ENCODE measurements at regions not wholly inside any gene's neighbourhood (a gene's known extent, or its start where the extent isn't known, plus 50 kb on each side); places are given as distances from the start of the nearest gene placed in this dataset.
"Not testable (repeated sequence)": the region's sequence is repeated elsewhere in the genome, so short reads cannot be mapped to it uniquely, and the experiment has no call there.

DNA sequence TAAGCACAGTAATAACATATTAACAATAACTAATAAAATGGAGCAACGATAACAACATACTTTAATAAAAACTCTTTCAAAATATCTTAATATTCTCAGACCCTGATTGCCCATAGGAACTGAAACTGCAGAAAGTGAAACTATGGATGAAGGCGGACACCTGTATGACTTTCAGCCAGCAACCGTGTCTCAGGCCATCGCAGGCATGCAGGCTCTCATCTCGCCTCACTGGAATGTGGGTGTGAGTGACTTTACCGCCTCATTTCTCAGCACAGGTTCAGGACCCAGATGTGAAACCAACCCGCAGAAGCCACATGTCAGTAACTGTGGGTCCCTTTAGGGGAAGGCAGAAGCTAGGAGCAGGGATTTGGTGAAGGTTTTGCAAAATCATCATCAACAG lies 539.1 kb downstream of the FAM181B start:
- DNase-seq = no peak

DNA sequence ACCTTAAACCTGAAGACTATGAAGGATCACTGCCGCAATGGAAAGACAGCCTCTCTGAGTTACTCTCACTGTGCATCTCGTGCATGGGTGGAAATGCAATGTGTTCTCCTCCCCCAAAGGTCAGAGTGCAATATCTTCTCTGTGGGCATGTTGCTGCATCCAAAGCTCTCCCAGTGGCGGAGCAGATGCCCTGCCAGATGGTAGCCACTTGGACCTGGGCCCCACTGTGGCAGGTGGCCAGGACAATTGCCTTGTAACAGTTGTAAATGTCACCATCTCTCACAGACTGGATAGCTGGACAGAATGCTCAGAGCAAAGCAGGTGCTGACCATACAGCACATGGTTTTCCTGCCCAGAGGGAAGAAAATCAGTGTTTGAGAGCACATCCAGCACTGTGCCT lies 542.0 kb downstream of the FAM181B start:
- DNase-seq = no peak

DNA sequence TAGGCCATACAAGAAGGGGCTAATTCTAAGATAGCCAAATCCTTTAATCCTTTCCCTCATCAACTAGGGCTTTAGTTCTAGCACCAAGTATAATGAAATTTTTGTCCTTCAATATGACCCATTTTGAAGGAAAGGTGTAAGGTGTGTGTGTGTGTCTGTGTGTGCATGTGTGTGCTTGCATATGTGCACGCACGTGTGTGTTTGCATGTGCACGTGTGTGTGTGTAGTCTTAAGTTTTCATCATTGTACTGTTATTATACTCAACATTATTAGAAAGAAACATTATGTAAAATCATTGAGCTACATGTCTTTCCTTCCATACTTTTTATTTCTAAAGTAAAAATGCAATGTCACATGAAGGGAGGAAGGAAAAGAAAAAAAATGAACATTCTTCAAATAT lies 547.7 kb downstream of the FAM181B start:
- no peak for DNase-seq

DNA sequence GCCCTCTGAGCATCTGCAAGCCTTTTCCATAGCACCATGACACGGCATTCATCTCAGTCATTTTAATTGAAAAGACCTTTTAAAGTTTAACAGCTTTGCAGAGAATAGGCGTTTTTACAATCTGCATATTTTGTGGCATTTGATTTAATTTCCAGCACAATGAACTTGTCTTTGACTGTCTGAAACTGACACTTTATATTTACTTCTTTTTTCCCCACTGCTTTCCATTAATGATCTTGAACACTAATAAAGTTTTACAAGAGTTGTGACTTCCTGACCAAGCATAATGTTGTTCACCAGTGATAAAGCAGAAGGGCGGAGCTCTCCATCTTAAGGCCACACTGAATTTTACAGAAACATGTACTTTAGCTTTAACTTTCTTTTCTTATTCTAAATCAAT lies 548.7 kb downstream of the FAM181B start:
- no peak for DNase-seq

DNA sequence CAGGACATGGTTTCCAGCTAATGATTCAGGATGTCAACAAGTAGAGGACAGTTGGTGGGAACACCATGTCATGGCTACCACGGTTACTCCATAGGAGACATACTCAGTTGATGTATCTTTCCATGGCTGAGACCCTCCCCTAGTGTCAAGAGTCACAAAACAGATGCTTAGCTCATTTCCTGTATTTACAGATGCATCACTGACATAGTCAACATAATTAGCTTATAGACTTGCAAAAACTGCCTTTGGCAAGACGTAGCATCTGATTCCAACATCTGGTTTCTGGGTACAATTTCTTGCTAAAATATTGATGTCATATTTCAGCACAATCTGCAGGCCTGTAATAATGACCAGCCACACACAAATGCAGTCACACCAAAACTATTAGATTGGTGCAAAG lies 550.3 kb downstream of the FAM181B start:
- no peak for DNase-seq

DNA sequence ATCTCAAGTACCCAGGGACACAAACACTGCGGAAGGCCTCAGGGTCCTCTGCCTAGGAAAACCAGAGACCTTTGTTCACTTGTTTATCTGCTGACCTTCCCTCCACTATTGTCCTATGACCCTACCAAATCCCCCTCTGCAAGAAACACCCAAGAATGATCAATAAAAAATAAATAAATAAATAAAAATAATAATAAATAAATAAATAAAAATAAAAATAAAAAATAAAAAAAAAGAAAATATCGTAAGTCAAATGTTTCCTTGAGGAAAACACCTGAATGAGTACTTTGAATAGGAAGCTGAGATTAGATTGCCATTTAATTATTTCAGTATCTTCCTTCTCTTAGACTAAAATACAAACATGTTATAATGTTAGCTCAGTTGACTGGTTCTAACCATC lies 551.0 kb downstream of the FAM181B start:
- not testable (repeated sequence) for DNase-seq

DNA sequence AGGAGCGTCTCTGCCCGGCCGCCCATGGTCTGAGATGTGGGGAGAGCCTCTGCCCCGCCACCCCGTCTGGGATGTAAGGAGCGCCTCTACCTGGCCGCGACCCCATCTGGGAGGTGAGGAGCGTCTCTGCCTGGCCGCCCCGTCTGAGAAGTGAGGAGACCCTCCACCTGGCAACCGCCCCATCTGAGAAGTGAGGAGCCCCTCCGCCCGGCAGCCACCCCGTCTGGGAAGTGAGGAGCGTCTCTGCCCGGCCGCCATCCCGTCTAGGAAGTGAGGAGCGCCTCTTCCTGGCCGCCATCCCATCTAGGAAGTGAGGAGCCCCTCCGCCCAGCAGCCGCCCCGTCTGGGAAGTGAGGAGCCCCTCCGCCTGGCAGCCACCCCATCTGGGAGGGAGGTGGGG lies 551.9 kb downstream of the FAM181B start:
- DNase-seq = not testable (repeated sequence)

DNA sequence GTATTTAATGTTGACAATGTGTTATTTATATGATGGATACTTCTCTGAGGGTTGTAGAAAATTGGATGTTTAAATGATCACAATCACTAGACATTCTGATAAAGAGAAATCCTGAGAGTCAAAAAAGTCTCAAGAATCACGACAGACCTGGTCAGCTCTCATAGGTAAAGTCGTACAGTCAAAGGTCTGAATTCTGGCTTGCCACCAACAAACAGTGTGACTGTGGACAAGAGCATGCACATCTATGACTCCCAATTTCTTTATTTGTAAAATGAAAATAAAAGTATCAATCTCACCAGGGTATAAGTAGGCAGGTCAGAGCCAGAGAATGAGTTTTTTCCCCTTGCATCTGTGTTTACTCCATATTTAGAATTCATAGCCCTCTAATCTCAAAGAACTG lies 556.7 kb downstream of the FAM181B start:
- DNase-seq = no peak

DNA sequence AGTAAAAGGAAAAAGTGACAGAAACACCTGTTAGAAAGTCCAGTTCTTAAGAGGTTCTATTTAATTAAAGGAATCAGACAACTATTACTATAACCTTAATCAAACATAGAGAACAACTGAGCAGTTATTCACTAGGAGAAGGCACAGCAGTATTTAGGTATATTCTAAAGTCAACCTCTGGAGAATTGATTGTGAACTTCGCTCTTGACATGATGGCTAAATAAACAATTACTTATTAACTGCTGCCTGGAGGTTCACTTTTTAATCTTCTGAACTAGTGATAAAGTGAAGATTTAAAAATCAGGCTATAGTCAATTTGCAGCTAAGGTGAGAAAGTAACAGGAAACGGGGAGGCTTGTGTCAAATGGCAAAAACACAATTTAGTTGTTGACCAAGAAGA lies 557.3 kb downstream of the FAM181B start:
- no peak for DNase-seq

DNA sequence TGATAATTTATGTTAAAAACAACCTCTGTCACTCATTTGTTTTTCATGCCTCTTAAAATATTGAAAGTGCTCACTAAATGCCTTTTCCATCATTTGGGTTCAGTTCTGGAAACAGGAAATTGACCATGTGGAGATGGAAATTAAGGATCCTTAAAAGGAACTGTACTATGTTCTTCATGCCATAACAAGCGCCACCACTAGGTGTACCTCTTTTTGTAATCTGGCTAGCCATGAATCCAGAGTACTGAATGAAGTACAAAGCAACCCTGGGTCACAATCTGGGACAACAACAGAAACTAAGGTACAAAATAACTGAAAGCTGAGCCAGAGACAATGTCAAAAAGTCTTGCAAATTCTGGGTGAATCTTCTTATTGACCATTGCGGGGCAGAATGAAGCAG lies 559.1 kb downstream of the FAM181B start:
- DNase-seq = no peak

DNA sequence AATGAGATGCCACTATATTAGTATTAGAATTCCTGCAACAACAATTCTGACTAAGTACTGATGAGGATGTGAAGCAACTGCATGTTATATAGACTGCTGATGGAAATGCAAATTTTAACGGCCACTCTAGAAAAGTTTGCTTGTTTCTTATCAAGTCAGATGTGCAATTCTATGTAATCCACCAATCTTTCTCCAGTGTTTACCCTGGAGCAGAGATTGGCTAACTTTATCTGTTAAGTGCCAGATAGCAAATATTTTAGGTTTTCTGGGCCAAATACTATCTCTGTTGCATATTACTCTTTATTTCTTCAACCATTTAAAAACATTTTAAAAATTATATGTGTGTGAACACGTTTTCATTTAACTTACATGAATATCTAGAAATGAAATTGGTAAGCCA lies 586.9 kb downstream of the FAM181B start:
- no peak for DNase-seq

DNA sequence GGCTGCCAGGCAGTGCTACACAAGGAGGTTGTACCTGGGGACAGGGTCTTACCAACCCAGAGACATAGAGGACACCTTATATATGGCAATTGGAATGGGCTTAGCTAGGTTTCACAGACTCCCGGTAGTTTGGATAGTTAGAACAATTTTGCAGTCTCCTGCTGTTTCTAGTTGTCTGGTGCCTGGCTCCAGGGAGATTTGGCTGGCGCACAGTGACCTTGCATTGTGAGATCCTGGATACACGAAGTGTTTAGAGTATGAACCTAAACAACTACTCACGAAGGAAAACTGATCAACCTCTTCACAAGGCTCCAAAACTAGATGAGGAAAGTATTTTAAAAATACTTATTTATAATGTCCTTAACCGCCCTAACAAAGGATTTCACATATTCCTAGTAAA lies 614.7 kb downstream of the FAM181B start:
- DNase-seq = no peak

DNA sequence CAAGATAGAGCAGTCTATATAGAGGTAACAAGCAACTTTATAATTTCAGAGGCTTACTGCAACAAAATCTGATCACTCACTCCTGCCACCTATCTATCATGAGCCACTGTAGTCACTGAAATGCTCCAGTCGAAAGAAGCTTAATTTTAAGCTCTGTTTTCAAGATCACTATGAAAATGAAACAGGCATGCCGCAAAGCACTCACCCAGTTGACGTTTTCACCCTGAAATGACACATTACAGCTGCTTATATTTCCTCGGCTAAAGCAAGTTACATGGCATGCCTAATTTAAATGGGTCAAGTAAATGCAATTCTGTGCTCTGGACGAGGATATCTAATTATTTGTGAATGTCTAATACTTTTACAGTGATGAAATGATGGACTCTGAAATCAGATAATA lies 616.3 kb downstream of the FAM181B start:
- DNase-seq = no peak

DNA sequence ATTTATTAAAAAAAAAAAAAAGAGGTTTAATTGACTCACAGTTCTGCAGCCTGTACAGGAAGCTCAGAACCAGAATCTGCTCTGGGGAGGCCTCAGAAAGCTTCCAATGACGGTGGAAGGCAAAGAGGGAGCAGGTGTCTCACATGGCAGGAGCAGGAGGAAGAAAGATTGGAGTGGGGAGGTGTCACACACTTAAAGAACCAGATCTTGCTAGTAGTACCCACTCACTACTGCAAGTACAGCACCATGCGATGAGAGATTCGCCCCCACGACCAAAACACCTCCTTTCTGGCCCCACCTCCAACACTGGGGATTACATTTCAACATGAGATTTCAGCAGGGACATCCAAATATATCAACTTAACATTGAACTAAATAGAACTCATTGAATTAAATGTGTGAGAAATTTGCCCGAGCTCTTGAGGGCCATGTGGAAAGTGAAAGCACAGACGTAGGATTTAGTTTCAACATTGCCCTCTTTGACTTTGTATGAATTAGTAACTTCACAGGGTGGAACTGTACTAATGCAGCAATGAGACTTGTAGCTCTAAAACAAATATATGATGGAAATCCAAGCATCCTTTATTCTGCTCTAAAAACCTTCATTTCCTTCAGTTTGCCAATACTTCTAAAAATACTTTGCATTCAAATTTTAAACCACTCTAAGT lies 628.2 kb downstream of the FAM181B start:
- DNase-seq = no peak

DNA sequence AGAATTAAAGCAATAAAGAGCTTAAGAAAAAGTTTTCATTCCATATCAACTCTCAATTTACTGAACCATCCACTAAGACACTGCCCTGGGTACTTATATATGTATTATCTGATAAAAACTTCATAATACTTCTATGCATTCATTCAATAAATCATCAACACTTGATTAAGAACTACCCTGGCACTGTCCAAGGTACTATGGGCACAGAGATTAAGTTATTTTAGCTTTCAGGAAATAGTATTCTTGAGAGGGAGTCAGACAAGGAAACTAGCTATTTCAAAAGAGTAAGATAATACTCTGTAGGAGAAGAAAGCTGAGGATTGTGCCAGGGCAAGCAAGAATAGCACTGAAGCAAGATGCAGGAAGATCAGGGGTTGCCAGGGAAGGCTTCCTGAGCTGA lies 640.8 kb downstream of the FAM181B start:
- no peak for DNase-seq

DNA sequence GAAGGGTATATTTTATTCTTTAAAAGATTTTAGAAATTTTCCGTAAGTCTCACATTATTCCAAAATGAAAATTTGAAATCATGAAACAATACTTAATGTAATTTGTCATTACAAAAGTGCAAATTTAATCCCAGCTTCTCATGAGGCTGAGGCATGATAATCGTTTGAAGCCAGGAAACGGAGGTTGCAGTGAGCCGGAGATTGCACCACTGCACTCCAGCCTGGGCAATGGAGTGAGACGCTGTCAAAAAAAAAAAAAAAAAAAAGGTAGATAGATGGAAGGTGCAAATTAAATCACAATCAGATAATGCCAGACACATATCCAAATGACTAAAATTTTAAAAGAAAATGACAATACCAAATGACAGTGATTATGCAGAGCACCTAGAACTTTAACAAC lies 644.2 kb downstream of the FAM181B start:
- DNase-seq = no peak

DNA sequence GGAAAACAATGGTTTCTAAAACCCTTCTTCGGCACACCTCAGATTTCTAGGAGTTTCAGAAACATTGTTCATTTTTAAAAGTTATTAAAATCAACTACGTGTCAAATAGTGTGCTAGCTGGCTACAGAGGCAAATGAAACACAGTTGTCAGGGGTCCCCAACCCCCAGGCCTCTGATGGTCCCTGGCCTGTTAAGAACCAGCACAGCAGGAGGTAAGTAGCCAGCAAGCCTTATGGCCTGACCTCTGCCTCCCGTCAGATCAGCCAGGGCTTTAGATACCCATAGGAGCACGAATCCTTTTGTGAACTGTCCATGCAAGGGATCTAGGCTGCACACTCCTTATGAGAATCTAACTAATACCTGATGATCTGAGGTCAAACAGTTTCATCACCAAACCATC lies 648.2 kb downstream of the FAM181B start:
- DNase-seq = no peak

DNA sequence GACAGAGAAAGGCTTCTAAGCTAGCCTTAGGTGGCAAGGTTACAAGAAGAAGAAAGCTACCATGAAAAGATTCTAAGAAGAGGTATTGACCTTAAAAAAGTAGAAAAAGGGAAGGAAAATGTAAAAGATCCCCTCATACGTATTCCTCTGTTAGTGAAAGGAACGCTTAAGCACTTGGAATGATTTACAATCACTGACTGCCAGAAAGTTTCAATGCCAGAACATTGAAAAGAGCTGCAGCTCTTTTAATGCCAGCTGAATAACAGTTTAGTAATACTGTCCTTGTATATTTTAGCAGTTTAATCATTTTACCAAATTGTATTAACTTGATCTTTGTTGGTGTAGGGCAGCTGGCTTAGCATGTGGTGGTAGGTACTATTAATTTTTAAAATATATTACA lies 650.7 kb downstream of the FAM181B start:
- no peak for DNase-seq

DNA sequence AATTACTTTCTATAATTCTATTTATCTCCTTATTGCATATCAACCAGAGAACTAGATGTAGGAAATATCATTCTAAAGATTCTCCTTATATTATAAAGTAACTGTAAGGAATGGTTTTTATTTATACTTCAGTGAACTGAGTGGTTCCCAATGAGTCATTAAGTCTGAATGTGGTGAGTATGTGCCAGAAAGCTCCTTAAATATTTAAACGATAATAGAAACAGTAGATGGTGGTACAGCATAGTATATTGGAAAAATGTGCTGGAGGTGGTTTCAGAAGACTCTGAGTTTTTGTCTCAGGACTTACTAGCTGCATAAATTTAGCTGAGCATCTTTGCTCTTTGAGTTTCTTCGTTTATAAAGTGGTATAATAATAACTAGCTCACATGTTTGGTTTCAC lies 653.5 kb downstream of the FAM181B start:
- no peak for DNase-seq

DNA sequence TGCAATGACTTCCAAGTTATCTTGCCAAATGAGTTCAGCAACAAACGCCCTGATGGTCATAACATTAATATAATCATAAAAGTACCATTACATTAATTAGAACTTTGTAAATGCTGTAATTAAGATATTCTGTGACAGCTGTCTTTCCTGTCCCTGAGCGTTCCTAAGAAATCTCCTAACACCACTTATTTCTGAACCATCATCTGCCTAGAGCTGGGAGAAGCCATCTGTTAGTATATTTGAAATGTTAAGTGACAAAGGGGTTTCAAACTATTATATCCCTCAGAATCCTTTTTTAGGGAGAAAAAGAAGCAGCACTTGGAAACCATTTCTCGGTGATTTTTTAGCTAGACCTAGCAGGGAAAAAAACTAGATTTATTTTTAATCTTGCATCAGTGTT lies 657.5 kb downstream of the FAM181B start:
- DNase-seq = no peak

DNA sequence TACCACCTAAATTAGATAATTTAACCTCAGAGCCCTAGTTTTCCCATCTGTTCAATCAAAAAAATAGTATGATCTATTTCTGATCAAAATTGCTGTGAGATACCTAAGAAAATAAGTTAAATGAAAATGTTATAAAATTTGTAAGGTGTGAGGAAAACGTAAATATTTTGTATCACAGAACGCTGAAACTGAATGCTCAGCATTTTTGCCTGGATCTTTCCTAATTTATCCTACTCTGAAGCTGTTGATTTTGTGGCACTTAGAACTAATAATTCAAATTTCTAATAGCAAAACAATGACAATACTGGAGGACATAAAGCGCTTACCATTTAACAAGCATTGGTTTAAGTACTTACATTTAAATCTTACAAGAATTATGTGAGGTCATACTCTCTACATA lies 674.2 kb downstream of the FAM181B start:
- DNase-seq = no peak

DNA sequence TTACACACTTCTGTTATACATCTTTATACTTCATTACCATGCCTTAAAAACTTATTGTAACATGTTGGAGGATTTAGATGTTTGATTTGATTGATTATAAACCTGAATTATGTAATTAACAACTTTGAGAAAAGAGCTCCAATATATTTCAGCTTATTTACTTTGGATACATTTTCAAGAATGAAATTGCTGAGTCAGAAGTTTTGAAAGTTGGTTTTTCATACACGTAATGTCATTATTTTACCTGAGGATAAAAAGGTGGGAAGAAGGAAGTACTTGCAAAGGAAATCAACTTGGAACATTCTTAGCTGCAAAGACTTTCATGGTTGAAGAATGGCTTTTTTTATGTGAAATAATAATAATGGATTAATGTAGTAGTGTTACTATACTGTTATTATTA lies 677.2 kb downstream of the FAM181B start:
- no peak for DNase-seq

DNA sequence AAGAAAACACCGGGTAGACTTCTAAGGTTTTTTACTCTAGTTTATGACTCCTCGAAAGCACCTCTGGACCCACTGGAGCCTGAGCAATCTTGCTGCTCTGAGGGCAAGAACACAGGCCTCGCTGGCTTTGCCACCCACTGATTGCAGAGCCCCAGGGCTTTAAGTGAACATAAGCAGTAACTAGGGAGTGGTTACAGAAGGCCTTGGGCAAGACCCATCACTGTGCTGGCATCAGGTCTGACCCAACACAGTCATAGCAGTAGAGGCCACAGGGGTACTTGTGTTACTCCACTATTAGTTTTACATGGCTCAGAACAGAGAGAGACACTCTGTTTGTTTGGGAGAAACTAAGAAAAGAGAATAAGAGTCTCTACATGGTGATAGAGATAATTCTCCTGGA lies 684.5 kb downstream of the FAM181B start:
- no peak for DNase-seq

DNA sequence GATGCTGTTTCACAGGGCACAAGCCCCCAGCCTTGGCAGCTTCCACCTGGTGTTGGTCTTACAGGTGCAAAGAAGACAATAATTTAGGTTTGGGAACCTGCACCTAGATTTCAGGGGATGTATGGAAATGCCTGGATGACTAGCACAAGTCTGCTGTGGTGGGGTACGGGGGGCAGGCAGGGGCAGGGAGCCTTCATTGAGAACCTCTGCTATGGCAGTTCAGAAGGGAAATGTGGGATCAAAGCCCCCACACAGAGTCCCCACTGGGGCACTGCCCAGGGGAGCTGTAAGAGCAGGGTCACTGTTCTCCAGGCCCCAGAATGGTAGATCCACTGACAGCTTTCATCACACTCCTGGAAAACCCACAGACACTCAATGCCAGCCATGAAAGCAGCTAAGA lies 686.5 kb downstream of the FAM181B start:
- DNase-seq = no peak

DNA sequence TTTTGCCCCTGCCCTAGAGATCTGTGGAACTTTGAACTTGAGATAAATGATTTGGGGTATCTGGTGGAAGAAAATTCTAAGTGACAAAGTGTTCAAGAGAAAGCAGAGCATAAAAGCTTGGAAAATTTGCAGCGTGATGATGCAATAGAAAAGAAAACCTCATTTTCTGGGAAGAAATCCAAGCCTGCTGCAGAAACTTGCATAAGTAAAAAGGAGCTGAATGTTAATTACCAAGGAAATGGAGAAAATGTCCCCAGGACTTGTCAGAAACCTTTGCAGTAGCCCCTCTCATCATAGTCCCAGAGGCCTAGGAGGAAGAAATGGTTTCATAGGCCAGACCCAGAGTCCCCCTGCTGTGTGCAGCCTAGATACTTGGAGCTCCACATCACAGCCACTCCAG lies 686.9 kb downstream of the FAM181B start:
- no peak for DNase-seq
